ENCODE measurements at regions not wholly inside any gene's neighbourhood (a gene's known extent, or its start where the extent isn't known, plus 50 kb on each side); places are given as distances from the start of the nearest gene placed in this dataset.
A peak's percentile ranks its signal among the peaks of the same experiment; 100 is the strongest.

- H3K27me3 ChIP-seq (ENCODE audit: control insufficient read depth, insufficient read depth, low read length) = 0 out of 2 replicates have a peak, but pooled peaks cover 1% of the 10 kb centered on the region
- POLR2A ChIA-PET = no interaction called here
- H3K36me3 ChIP-seq (ENCODE audit: control insufficient read depth, insufficient read depth, low read length) = no peaks in the 10 kb centered on the region
- no peak for DNase-seq (ENCODE audit: low read depth)
- no peak overlapping the region for H3K4me3 ChIP-seq (ENCODE audit: low read depth, low read length)
- no peak for TF ChIP-seq CTCF (IDR thresholded peaks at IDR 0.05; ENCODE audit: insufficient read depth, low read depth, low read length)
- CTCF ChIA-PET = interaction anchor here (0.6 to 0.9 kb wide), 2 partner anchors 19 to 647 kb away, joined by 4 read pairs; no protein-coding TSS in a partner anchor
These were observed 394.5 kb downstream of the ARHGEF28 start for GRCh38 chr5:74020503-74020902.

GRCh38 chr5:74019923-74020322 lies 393.9 kb downstream of the ARHGEF28 start:
- DNase-seq (ENCODE audit: low read depth) = no peak
- CTCF ChIA-PET = interaction anchor here (0.5 kb wide), 1 partner anchor 954 kb away, joined by 3 read pairs; no protein-coding TSS in a partner anchor

GRCh38 chr5:74017786-74018211 lies 391.8 kb downstream of the ARHGEF28 start:
- no peak for TF ChIP-seq CTCF (IDR thresholded peaks at IDR 0.05; ENCODE audit: insufficient read depth, low read depth, low read length)
- peak; percentile 45 for DNase-seq (ENCODE audit: low read depth)
- POLR2A ChIA-PET = no interaction called here
- H3K27me3 ChIP-seq (ENCODE audit: control insufficient read depth, insufficient read depth, low read length) = 0 out of 2 replicates have a peak, but pooled peaks cover 1% of the 10 kb centered on the region
- no peak overlapping the region for H3K4me3 ChIP-seq (ENCODE audit: low read depth, low read length)
- no peaks in the 10 kb centered on the region for H3K36me3 ChIP-seq (ENCODE audit: control insufficient read depth, insufficient read depth, low read length)
- CTCF ChIA-PET = interaction anchor here (1.1 kb wide), 1 partner anchor 14 kb away, joined by 3 read pairs; no protein-coding TSS in a partner anchor

More at GRCh38 chr5:74019923-74020322, 393.9 kb downstream of the ARHGEF28 start:
- Histone ChIP-seq H3K27me3 (ENCODE audit: control insufficient read depth, insufficient read depth, low read length) (0 out of 2 replicates have a peak, but pooled peaks cover 1% of the 10 kb centered on the region), H3K4me3 (ENCODE audit: low read depth, low read length) (no peak overlapping the region), H3K36me3 (ENCODE audit: control insufficient read depth, insufficient read depth, low read length) (no peaks in the 10 kb centered on the region)
- POLR2A ChIA-PET = no interaction called here
- TF ChIP-seq CTCF (IDR thresholded peaks at IDR 0.05; ENCODE audit: insufficient read depth, low read depth, low read length) = no peak

- no peaks in the 10 kb centered on the region for H3K36me3 ChIP-seq (ENCODE audit: control insufficient read depth, insufficient read depth, low read length)
- ChIA-PET POLR2A (no interaction called here), CTCF (interaction anchor here (1.0 to 1.1 kb wide), 3 partner anchors 13 to 255 kb away, joined by 3 to 4 read pairs (median 4); no protein-coding TSS in a partner anchor)
- no peak overlapping the region for H3K4me3 ChIP-seq (ENCODE audit: low read depth, low read length)
- TF ChIP-seq CTCF (IDR thresholded peaks at IDR 0.05; ENCODE audit: insufficient read depth, low read depth, low read length) = no peak
- no peak for DNase-seq (ENCODE audit: low read depth)
- 0 out of 2 replicates have a peak, but pooled peaks cover 1% of the 10 kb centered on the region for H3K27me3 ChIP-seq (ENCODE audit: control insufficient read depth, insufficient read depth, low read length)
These were observed 391.1 kb downstream of the ARHGEF28 start for GRCh38 chr5:74017112-74017511.

- Histone ChIP-seq H3K36me3 (ENCODE audit: control insufficient read depth, insufficient read depth, low read length) (no peaks in the 10 kb centered on the region), H3K27me3 (ENCODE audit: control insufficient read depth, insufficient read depth, low read length) (0 out of 2 replicates have a peak, but pooled peaks cover 1% of the 10 kb centered on the region), H3K4me3 (ENCODE audit: low read depth, low read length) (no peak overlapping the region)
- DNase-seq (ENCODE audit: low read depth) = no peak
- ChIA-PET CTCF (interaction anchor here (1.0 to 1.1 kb wide), 3 partner anchors 13 to 256 kb away, joined by 3 to 4 read pairs (median 4); no protein-coding TSS in a partner anchor), POLR2A (no interaction called here)
- TF ChIP-seq CTCF (IDR thresholded peaks at IDR 0.05; ENCODE audit: insufficient read depth, low read depth, low read length) = no peak
These were observed 390.4 kb downstream of the ARHGEF28 start for GRCh38 chr5:74016373-74016772.

Data from BJ (cell line).